Adrenal gland (tissue), 9 donors: ENCODE measurements at regions not wholly inside any gene's neighbourhood (a gene's known extent, or its start where the extent isn't known, plus 50 kb on each side); places are given as distances from the start of the nearest gene placed in this dataset.

ENCODE experiments used
- DNase-seq, 7 donors: peaks; one replicate each; pipeline ENCODE4 v3.0.0-alpha.2; 2019 to 2020
- H3K27ac ChIP-seq, 5 donors: fragments of 200-600 bp; sonication (generic) in 4 of 5; 1 replicate in 3 of 5; 2 replicates in 2 of 5; pipeline versions ENCODE4 v1.5.1 to v1.8.0; 2016 to 2020; ENCODE audit warnings: mild to moderate bottlenecking in 1 of 5
- H3K27me3 ChIP-seq: fragments of 200-600 bp; 2 replicates; pipeline ENCODE4 v1.8.0; 2021
- H3K36me3 ChIP-seq, 2 donors: fragments of 200-600 bp; replicated peaks in 1 of 2; 1 replicate in 1 of 2; 2 replicates in 1 of 2; pipeline versions ENCODE4 v1.5.1 to v1.8.0; 2018 to 2022
- H3K4me1 ChIP-seq, 2 donors: fragments of 200-600 bp; replicated peaks in 1 of 2; 1 replicate in 1 of 2; 2 replicates in 1 of 2; pipeline versions ENCODE4 v1.5.1 to v1.8.0; 2018 to 2021
- H3K4me3 ChIP-seq, 4 donors: fragments of 200-600 bp; sonication (generic) in 3 of 4; one replicate each; pipeline ENCODE4 v1.5.1; 2016 to 2018
- H3K9me3 ChIP-seq, 3 donors: fragments of 200-600 bp; sonication (generic) in 1 of 3; replicated peaks in 1 of 3; 1 replicate in 2 of 3; 2 replicates in 1 of 3; pipeline versions ENCODE4 v1.5.1 to v1.8.0; 2016 to 2021
- POLR2A ChIP-seq, 2 donors: fragments of 450-650 bp; IDR thresholded peaks; one replicate each; pipeline ENCODE4 v1.6.1; 2017; ENCODE audit warnings: antibody characterized with exemption in 2 of 2, mild to moderate bottlenecking in 2 of 2, moderate library complexity in 1 of 2
- WGBS, 4 donors: extraction: QIAGEN DNeasy Blood & Tissue Kit in 2 of 4; methylation state at CpG; one replicate each; pipeline versions ENCODE4 v1.1.5 to v1.1.7; 2013 to 2017; 5-methylcytosine and 5-hydroxymethylcytosine counted together
- intact Hi-C, 2 donors: fragments of 100-400 bp; cut with DNase I; formaldehyde crosslinking; loops; one replicate each; pipeline versions ENCODE4 v1.14.1 to v1.15.0; 2022 to 2023
- TF ChIP-seq, protein P1 (sequence below), 6 experiments: fragments of 450-650 bp in 4 of 6; fragments of 200-600 bp in 2 of 6; sonication (generic) in 1 of 6; IDR thresholded peaks; 1 replicate in 5 of 6; 2 replicates in 1 of 6; pipeline versions ENCODE4 v1.5.1 to v1.8.0; 2016 to 2021; ENCODE audit warnings: antibody characterized with exemption in 6 of 6, mild to moderate bottlenecking in 2 of 6, moderate library complexity in 1 of 6
- donor health status: healthy with polysubstance abuse.
- donor health status: Bipolar disorder and iron deficiency.
- donor health status: DM: yes; HTN: yes; CAD: no.
- donor health status: DM: no; HTN: no; CAD: no.
- donor health status: DM: no; HTN: no; CAD: no.

DNA sequence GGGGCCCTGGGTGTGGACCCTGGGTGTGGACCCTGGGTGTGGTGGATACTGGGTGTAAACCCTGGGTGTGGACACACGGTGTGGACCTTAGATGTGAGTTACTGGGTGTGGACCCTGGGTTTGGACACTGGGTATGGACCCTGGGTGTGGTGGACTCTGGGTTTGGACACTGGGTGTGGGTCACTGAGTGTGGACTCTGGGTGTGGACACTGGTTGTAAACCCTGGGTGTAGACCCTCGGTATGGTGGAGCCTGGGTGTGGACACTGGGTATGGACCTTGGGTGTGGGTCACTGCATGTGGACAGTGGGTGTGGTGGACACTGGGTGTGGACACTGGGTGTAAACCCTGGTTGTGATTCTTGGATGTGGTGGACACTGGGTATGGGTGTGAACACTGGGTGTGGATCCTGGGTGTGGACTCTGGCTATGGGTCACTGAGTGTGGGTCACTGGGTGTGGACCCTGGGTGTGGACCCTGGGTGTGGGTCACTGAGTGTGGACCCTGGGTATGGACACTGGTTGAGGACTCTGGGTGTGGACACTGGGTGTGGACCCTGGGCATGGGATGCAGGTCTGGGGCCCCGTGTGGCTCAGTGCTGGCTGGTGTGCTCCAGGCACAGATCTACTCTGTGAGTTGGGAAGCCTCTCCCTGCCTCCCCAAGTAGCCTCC lies 356.2 kb downstream of the GLRX3 start:
- Histone ChIP-seq H3K27me3 (no peaks in the 10 kb centered on the region), H3K9me3 (no peaks in the 10 kb centered on the region), H3K27ac (no peak overlapping the region), H3K4me3 (no peak overlapping the region), H3K4me1 (no peaks in the 10 kb centered on the region), H3K36me3 (no peaks in the 10 kb centered on the region)
- intact Hi-C loops = no loop called here
- DNase-seq = no peak
- TF ChIP-seq, protein P1, sequence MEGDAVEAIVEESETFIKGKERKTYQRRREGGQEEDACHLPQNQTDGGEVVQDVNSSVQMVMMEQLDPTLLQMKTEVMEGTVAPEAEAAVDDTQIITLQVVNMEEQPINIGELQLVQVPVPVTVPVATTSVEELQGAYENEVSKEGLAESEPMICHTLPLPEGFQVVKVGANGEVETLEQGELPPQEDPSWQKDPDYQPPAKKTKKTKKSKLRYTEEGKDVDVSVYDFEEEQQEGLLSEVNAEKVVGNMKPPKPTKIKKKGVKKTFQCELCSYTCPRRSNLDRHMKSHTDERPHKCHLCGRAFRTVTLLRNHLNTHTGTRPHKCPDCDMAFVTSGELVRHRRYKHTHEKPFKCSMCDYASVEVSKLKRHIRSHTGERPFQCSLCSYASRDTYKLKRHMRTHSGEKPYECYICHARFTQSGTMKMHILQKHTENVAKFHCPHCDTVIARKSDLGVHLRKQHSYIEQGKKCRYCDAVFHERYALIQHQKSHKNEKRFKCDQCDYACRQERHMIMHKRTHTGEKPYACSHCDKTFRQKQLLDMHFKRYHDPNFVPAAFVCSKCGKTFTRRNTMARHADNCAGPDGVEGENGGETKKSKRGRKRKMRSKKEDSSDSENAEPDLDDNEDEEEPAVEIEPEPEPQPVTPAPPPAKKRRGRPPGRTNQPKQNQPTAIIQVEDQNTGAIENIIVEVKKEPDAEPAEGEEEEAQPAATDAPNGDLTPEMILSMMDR (IDR thresholded peaks at IDR 0.05) = no peak
- no peak for TF ChIP-seq POLR2A (IDR thresholded peaks at IDR 0.05)
- 38 to 78% (median 74%) methylated on average over 1 to 3 of the region's 3 CpGs for WGBS, 4 donors

DNA sequence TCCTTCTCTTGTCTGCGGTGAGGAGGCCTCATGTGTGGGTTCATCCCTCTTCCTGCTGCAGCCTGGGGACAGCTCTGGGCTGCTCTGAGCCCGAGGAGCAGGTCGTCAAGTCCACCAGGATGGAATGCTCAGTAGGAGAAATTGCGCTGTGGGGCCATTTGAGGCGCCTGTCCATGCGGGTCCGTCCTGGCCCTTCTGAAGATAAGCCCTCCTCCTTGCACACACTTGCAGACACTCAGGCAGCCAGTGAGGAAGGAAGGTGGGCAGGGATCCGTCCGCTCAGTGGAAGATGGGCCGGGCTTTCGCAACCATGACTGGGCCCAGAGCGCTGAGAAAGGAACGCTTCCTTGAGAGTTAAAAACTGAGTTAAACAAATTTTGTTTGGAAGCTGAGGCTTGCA lies 356.8 kb downstream of the GLRX3 start:
- Histone ChIP-seq H3K4me1 (no peaks in the 10 kb centered on the region), H3K36me3 (no peaks in the 10 kb centered on the region), H3K27ac (no peak overlapping the region), H3K27me3 (no peaks in the 10 kb centered on the region), H3K4me3 (no peak overlapping the region), H3K9me3 (no peaks in the 10 kb centered on the region)
- TF ChIP-seq, protein P1 (IDR thresholded peaks at IDR 0.05) = no peak
- no peak for TF ChIP-seq POLR2A (IDR thresholded peaks at IDR 0.05)
- WGBS, 4 donors = 80 to 90% (median 85%) methylated on average over 10 to 13 of the region's 13 CpGs
- no peak for DNase-seq
- intact Hi-C loops = no loop called here

DNA sequence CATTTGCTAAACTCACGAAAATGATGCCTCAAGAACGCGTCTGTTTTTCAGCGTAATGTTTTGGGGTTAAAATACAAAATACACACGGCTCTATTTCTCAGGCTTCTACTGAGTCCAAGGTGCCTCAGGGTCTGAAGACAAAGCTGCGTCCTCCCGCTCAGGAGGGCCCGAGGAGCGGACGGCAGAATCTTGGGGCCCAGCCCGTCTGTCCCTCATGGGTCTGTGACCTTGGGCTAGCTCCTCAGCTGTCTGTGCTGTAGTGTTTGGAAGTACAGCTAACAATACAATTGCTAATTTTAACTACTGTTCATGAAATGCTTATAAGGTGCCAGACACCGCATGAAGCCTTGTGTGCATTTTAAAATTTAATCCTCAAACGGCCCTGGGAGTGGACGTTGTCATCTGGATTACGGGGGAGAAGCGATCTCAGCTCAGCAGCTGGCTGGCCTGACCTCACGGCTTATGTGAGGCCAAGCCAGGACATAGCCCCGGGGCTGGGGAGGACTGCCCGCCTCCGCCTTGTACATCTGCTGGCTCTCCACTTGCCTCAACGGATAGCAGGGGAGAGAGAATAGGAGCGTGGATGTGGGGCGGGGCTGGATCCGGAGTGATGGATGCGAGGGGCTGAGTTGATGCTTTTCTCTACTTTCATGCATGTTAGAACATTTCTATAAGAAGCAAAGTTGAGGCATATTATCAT lies 357.4 kb downstream of the GLRX3 start:
- DNase-seq = no peak
- Histone ChIP-seq H3K9me3 (no peaks in the 10 kb centered on the region), H3K4me3 (no peak overlapping the region), H3K4me1 (no peaks in the 10 kb centered on the region), H3K36me3 (no peaks in the 10 kb centered on the region), H3K27me3 (no peaks in the 10 kb centered on the region), H3K27ac (no peak overlapping the region)
- no peak for TF ChIP-seq POLR2A (IDR thresholded peaks at IDR 0.05)
- 55 to 66% (median 57%) methylated on average over 22 to 25 of the region's 25 CpGs for WGBS, 4 donors
- intact Hi-C loops = no loop called here

DNA sequence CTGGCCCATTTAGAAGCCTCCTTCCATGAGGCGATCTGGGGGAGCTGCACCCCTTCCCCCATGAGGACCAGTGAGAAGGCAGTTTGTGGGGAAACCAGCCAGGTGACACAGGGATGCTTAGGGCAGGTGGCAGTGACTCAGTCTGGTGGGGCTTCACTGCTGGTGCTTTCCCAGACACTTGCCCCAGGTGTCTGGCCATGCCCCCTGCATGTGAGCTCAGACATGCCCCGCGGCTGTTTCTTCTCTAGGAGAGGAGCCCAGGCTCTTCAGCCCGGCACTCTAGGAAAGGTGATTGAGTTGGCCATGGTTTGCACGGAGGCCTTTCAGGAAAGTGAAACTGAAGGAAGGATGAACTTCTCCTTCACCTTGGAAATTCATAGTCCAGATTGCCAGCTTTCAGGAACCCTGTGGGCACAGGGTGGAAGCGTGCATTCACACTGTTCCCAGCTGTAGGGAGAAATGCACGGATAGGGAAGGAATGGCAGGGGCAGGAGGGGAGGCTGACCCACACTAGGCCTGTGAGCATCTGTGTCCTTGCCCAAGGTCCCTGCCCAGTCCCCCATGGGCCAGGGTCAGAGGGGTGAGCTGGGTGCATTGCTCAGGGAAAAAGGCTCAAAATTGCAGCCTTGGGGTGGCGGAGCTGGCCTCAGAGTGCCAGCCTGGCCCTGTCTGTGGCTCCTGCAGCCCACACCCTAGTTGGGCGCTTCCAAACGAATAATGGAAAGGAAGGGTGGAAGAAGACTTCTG lies 359.1 kb downstream of the GLRX3 start:
- no peaks in the 10 kb centered on the region for H3K27me3 ChIP-seq
- no peak for DNase-seq
- intact Hi-C loops = no loop called here
- no peak overlapping the region for H3K27ac ChIP-seq
- no peaks in the 10 kb centered on the region for H3K36me3 ChIP-seq
- no peak for TF ChIP-seq POLR2A (IDR thresholded peaks at IDR 0.05)
- TF ChIP-seq, protein P1 (IDR thresholded peaks at IDR 0.05) = no peak
- H3K4me3 ChIP-seq = no peak overlapping the region
- WGBS, 4 donors = 85 to 91% (median 89%) methylated on average over 7 to 10 of the region's 10 CpGs
- H3K9me3 ChIP-seq = no peaks in the 10 kb centered on the region
- H3K4me1 ChIP-seq = no peaks in the 10 kb centered on the region
